ENCODE measurements at regions not wholly inside any gene's neighbourhood (a gene's known extent, or its start where the extent isn't known, plus 50 kb on each side); places are given as distances from the start of the nearest gene placed in this dataset.

GRCh38 chr18:73544617-73545016 is 603.0 kb downstream of the FBXO15 start:
- 33% methylated on average over 2 of the region's 2 CpGs for WGBS (ENCODE audit: insufficient coverage, insufficient replicate concordance, low lambda C conversion rate, missing lambda C conversion rate)
- ChIA-PET RAD21 (ENCODE audit: unreplicated experiment) (no interaction called here), CTCF (no interaction called here), SMC1A (ENCODE audit: uncharacterized antibody, unreplicated experiment) (no interaction called here), POLR2A (no interaction called here)
- Histone ChIP-seq H2AFZ (ENCODE audit: control insufficient read depth, low read depth, low read length) (no peak overlapping the region), H3K4me2 (ENCODE audit: control insufficient read depth, insufficient read depth) (no peak overlapping the region), H4K20me1 (ENCODE audit: control insufficient read depth, insufficient read depth) (no peaks in the 10 kb centered on the region), H3K79me2 (ENCODE audit: control insufficient read depth, insufficient read depth, low read length) (no peaks in the 10 kb centered on the region), H3K27ac (ENCODE audit: control insufficient read depth, insufficient read depth) (no peak overlapping the region), H3K27me3 (replicated peaks in 1 of 2; ENCODE audit: control insufficient read depth in 2 of 2, insufficient read depth in 2 of 2, low read length in 1 of 2) (no peaks in the 10 kb centered on the region), H3K9me3 (replicated peaks; ENCODE audit: control insufficient read depth, insufficient read depth, low read length) (no peaks in the 10 kb centered on the region), H3K4me3 (no peak overlapping the region), H3K36me3 (ENCODE audit: control insufficient read depth in 2 of 2, insufficient read depth in 2 of 2, low read length in 1 of 2) (no peaks in the 10 kb centered on the region), H3K4me1 (ENCODE audit: control insufficient read depth, insufficient read depth, low read length) (no peaks in the 10 kb centered on the region), H3K9ac (ENCODE audit: control insufficient read depth, insufficient read depth, low read length) (no peak overlapping the region)
- in situ Hi-C loops (cut with MboI): no loop called here
- BruUV-seq (replicated peaks): no TSS peak
- FAIRE-seq (no peak), ATAC-seq (no peak), DNase-seq (ENCODE audit: low read depth, low spot score) (no peak)
- intact Hi-C loops (cut with micrococcal nuclease; ENCODE audit: unreplicated experiment): no loop called here
- TF ChIP-seq CBX5 (IDR thresholded peaks at IDR 0.05; ENCODE audit: low read depth) (no peak), SP1 (IDR thresholded peaks at IDR 0.05; ENCODE audit: low read depth, low read length) (no peak), SIX5 (IDR thresholded peaks at IDR 0.05; ENCODE audit: low read depth, low read length, severe bottlenecking) (no peak), MAX (IDR thresholded peaks at IDR 0.05; ENCODE audit: low read depth, low read length) (no peak), KDM1A (IDR thresholded peaks at IDR 0.05; ENCODE audit: borderline replicate concordance) (no peak), USF2 (IDR thresholded peaks at IDR 0.05; ENCODE audit: borderline replicate concordance, low read depth, low read length) (no peak), RELB (IDR thresholded peaks at IDR 0.05; ENCODE audit: low read depth) (no peak), ZNF207 (IDR thresholded peaks at IDR 0.05; ENCODE audit: borderline replicate concordance) (no peak), DPF2 (IDR thresholded peaks at IDR 0.05) (no peak), JUND (IDR thresholded peaks at IDR 0.05; ENCODE audit: low read depth, low read length) (no peak), SUZ12 (IDR thresholded peaks at IDR 0.05; ENCODE audit: unreplicated experiment) (no peak), JUNB (IDR thresholded peaks at IDR 0.05) (no peak), CTCF (IDR thresholded peaks at IDR 0.05 in 2 of 3, conservative IDR thresholded peaks at IDR 0.05 in 1 of 3; ENCODE audit: control insufficient read depth in 2 of 3, extremely low read depth in 1 of 3, insufficient read depth in 1 of 3, low read depth in 3 of 3, low read length in 3 of 3) (no peak), HCFC1 (IDR thresholded peaks at IDR 0.05; ENCODE audit: low read length) (no peak), ATF2 (IDR thresholded peaks at IDR 0.05; ENCODE audit: low read length) (no peak)
